IMR-90 (cell line): ENCODE measurements at regions not wholly inside any gene's neighbourhood (a gene's known extent, or its start where the extent isn't known, plus 50 kb on each side); places are given as distances from the start of the nearest gene placed in this dataset.

Experiments used
- ATAC-seq: fragments of 200-7000 bp; cut with Tn5 transposase; 2 replicates; pipeline ENCODE4 v1.9.1; 2020; ENCODE audit warnings: low read depth, mild to moderate bottlenecking, moderate library complexity
- BruUV-seq: library from RNA; stranded (reverse); fragments of 400-500 nt; replicated peaks from 2 replicates; lab custom pipeline; 2021; lab: Mats Ljungman, UMichigan
- CTCF ChIA-PET: fragments of 300-600 bp; formaldehyde crosslinking; extraction: SDS; loops from one replicate; lab custom pipeline; 2021; ENCODE audit warnings: antibody characterized with exemption; lab: Yijun Ruan, JAX
- POLR2A ChIA-PET: fragments of 300-600 bp; sonication (Branson Sonifier 250); formaldehyde crosslinking; loops from one replicate; lab custom pipeline; 2022; ENCODE audit warnings: antibody characterized with exemption; ENCODE audit not compliant: unreplicated experiment; lab: Charles Lee
- DNase-seq: peaks from one replicate; pipeline ENCODE4 v3.0.0; 2013
- H2AFZ ChIP-seq: replicated peaks from 2 replicates; pipeline ENCODE3; 2013; ENCODE audit warnings: low read length, mild to moderate bottlenecking; ENCODE audit not compliant: poor library complexity
- H2AK5ac ChIP-seq: 2 replicates; pipeline ENCODE4 v1.6.1; 2013; ENCODE audit warnings: low read depth, low read length, inconsistent platforms
- H2AK9ac ChIP-seq: replicated peaks from 2 replicates; pipeline ENCODE3; 2013; ENCODE audit warnings: mild to moderate bottlenecking, low read depth, low read length, moderate library complexity; ENCODE audit not compliant: poor library complexity
- H2BK120ac ChIP-seq: 2 replicates; pipeline ENCODE4 v1.6.1; 2013; ENCODE audit warnings: low read depth, low read length, inconsistent platforms
- H2BK15ac ChIP-seq: 3 replicates; pipeline ENCODE4 v1.6.1; 2013; ENCODE audit warnings: low read depth, low read length, inconsistent platforms
- H2BK20ac ChIP-seq: 2 replicates; pipeline ENCODE4 v1.6.1; 2013; ENCODE audit warnings: low read depth, mild to moderate bottlenecking, inconsistent platforms, low read length, moderate library complexity
- H2BK5ac ChIP-seq: 2 replicates; pipeline ENCODE4 v1.6.1; 2013; ENCODE audit warnings: mild to moderate bottlenecking, low read depth, low read length, inconsistent platforms; ENCODE audit not compliant: poor library complexity, severe bottlenecking
- H3K14ac ChIP-seq: replicated peaks from 2 replicates; pipeline ENCODE4 v1.6.1; 2013; ENCODE audit warnings: low read depth, low read length, inconsistent platforms
- H3K18ac ChIP-seq: 2 replicates; pipeline ENCODE4 v1.6.1; 2013; ENCODE audit warnings: low read depth, low read length, control low read depth
- H3K23ac ChIP-seq: 2 replicates; pipeline ENCODE4 v1.6.1; 2013; ENCODE audit warnings: low read depth, low read length, inconsistent platforms
- H3K27ac ChIP-seq: 2 replicates; pipeline ENCODE4 v1.5.1; 2013; ENCODE audit warnings: mild to moderate bottlenecking, control low read depth, low read length; ENCODE audit not compliant: insufficient read depth
- H3K27me3 ChIP-seq: 2 replicates; pipeline ENCODE4 v1.6.1; 2013; ENCODE audit warnings: low read length; ENCODE audit not compliant: control insufficient read depth, insufficient read depth
- H3K36me3 ChIP-seq: 2 replicates; pipeline ENCODE4 v1.6.1; 2013; ENCODE audit warnings: low read length, mixed read lengths; ENCODE audit not compliant: control insufficient read depth, insufficient read depth
- H3K4ac ChIP-seq: 2 replicates; pipeline ENCODE4 v1.6.1; 2013; ENCODE audit warnings: low read depth, low read length, inconsistent platforms
- H3K4me1 ChIP-seq: 2 replicates; pipeline ENCODE4 v1.6.1; 2013; ENCODE audit warnings: low read length, mixed read lengths; ENCODE audit not compliant: control insufficient read depth, insufficient read depth
- H3K4me2 ChIP-seq: 2 replicates; pipeline ENCODE4 v1.6.1; 2013; ENCODE audit warnings: low read depth, mild to moderate bottlenecking, control low read depth, low read length, moderate library complexity
- H3K4me3 ChIP-seq: 2 replicates; pipeline ENCODE4 v1.5.1; 2013; ENCODE audit warnings: low read depth, mild to moderate bottlenecking, control low read depth, low read length, moderate library complexity; ENCODE audit not compliant: insufficient read depth
- H3K56ac ChIP-seq: 2 replicates; pipeline ENCODE4 v1.6.1; 2013; ENCODE audit warnings: low read length, inconsistent platforms; ENCODE audit not compliant: insufficient read depth; ENCODE audit errors: extremely low read depth
- H3K79me1 ChIP-seq, 2 experiments: 2 replicates each; pipeline ENCODE4 v1.6.1; 2013; ENCODE audit warnings: low read length in 2 of 2, inconsistent platforms in 1 of 2, low read depth in 1 of 2
- H3K9ac ChIP-seq: 2 replicates; pipeline ENCODE4 v1.6.1; 2013; ENCODE audit warnings: low read depth, low read length, control low read depth
- H3K9me1 ChIP-seq: 2 replicates; pipeline ENCODE4 v1.6.1; 2013; ENCODE audit warnings: low read length, inconsistent platforms; ENCODE audit not compliant: insufficient read depth
- H3K9me3 ChIP-seq: 2 replicates; pipeline ENCODE4 v1.6.1; 2013; ENCODE audit warnings: low read length; ENCODE audit not compliant: control insufficient read depth, insufficient read depth
- H4K20me1 ChIP-seq: 2 replicates; pipeline ENCODE4 v1.6.1; 2013; ENCODE audit warnings: low read length, inconsistent platforms; ENCODE audit not compliant: insufficient read depth
- H4K5ac ChIP-seq: 2 replicates; pipeline ENCODE4 v1.6.1; 2013; ENCODE audit warnings: mild to moderate bottlenecking, low read depth, low read length, control low read depth
- H4K8ac ChIP-seq, 2 experiments: 2 replicates each; pipeline ENCODE4 v1.6.1; 2013; ENCODE audit warnings: low read depth in 2 of 2, low read length in 2 of 2, control low read depth in 1 of 2, inconsistent platforms in 1 of 2
- H4K91ac ChIP-seq: 2 replicates; pipeline ENCODE4 v1.6.1; 2013; ENCODE audit warnings: low read depth, low read length, inconsistent platforms; ENCODE audit not compliant: insufficient read depth
- MAFK ChIP-seq: IDR thresholded peaks from 2 replicates; pipeline ENCODE4 v1.6.1; 2012; ENCODE audit warnings: low read depth, low read length, improper control_type of control experiment
- MAZ ChIP-seq: IDR thresholded peaks from 2 replicates; pipeline ENCODE4 v1.6.1; 2012; ENCODE audit warnings: low read depth, mild to moderate bottlenecking, low read length, improper control_type of control experiment, moderate library complexity, borderline replicate concordance
- POLR2A ChIP-seq: IDR thresholded peaks from 2 replicates; pipeline ENCODE4 v1.6.1; 2012; ENCODE audit warnings: mild to moderate bottlenecking, low read depth, low read length
- RFX5 ChIP-seq: IDR thresholded peaks from 2 replicates; pipeline ENCODE4 v1.8.0; 2012; ENCODE audit warnings: low read depth, mild to moderate bottlenecking, low read length, moderate library complexity
- WGBS, 2 experiments: methylation state at CpG; one replicate each; pipeline versions ENCODE4 v1.1.5 to v1.1.7; 2013; ENCODE audit warnings: missing lambda C conversion rate in 2 of 2; ENCODE audit not compliant: insufficient read length in 1 of 2; ENCODE audit errors: extremely low coverage in 2 of 2; 5-methylcytosine and 5-hydroxymethylcytosine counted together
- dilution Hi-C: fragments of 300-500 bp; cut with HindIII; formaldehyde crosslinking; loops from one replicate; pipeline ENCODE4 v1.14.3; 2018; ENCODE audit warnings: low sequenced_read_pairs; ENCODE audit not compliant: unreplicated experiment
- in situ Hi-C: fragments of 300-500 bp; cut with MboI; formaldehyde crosslinking; loops from 3 replicates; pipeline ENCODE4 v1.14.3; 2019; ENCODE audit warnings: low sequenced_read_pairs, inconsistent platforms, mixed read lengths
- intact Hi-C: fragments of 100-400 bp; cut with micrococcal nuclease; formaldehyde crosslinking; loops from 2 replicates; pipeline ENCODE4 v1.10.0; 2022

- Histone ChIP-seq H3K9me3 (peaks cover 20% of the 10 kb centered on the region), H3K4me1 (no peaks in the 10 kb centered on the region), H3K9me1 (no peaks in the 10 kb centered on the region), H3K4me2 (no peak overlapping the region), H3K27me3 (no peaks in the 10 kb centered on the region), H4K20me1 (no peaks in the 10 kb centered on the region), H3K4ac (no peak overlapping the region), H4K5ac (no peak overlapping the region), H3K23ac (no peak overlapping the region), H3K9ac (no peak overlapping the region), H3K18ac (no peak overlapping the region), H4K8ac (no peak overlapping the region), H4K91ac (no peak overlapping the region), H2AFZ (peak overlapping the region; percentile 43), H2BK15ac (no peak overlapping the region), H3K4me3 (no peak overlapping the region), H2BK5ac (no peak overlapping the region), H3K14ac (no peak overlapping the region), H2BK20ac (no peak overlapping the region), H3K56ac (no peak overlapping the region), H2BK120ac (no peak overlapping the region), H2AK9ac (no peak overlapping the region), H3K36me3 (no peaks in the 10 kb centered on the region), H3K79me1 (no peaks in the 10 kb centered on the region), H3K27ac (no peak overlapping the region), H2AK5ac (no peak overlapping the region)
- POLR2A ChIA-PET = no interaction called here
- TF ChIP-seq MAZ = no peak
- no peak for TF ChIP-seq RFX5
- no peak for TF ChIP-seq POLR2A
- TF ChIP-seq MAFK = no peak
- in situ Hi-C loops = no loop called here
- 14% methylated on average over 40 of the region's 66 CpGs; no CpG with 5 or more reads in 1 of the 2 experiments for WGBS, 2 experiments
- dilution Hi-C loops = no loop called here
- ATAC-seq (no peak), DNase-seq (no peak)
- CTCF ChIA-PET = no interaction called here
- intact Hi-C loops = no loop called here
- no TSS peak for BruUV-seq
These were observed 85.6 kb downstream of the ALG10 start for GRCh38 chr12:34107781-34108404.
